Stimulated activated CD8-positive, alpha-beta memory T cell treated with anti-CD3 and anti-CD28 coated beads, Interleukin-15, amount 100 ng/mL, for 1 hour (primary cell): ENCODE measurements at regions not wholly inside any gene's neighbourhood (a gene's known extent, or its start where the extent isn't known, plus 50 kb on each side); places are given as distances from the start of the nearest gene placed in this dataset.

ENCODE experiments used
- DNase-seq: peaks from one replicate; pipeline ENCODE4 v3.0.0-alpha.2; 2020; ENCODE audit warnings: low read depth

DNA sequence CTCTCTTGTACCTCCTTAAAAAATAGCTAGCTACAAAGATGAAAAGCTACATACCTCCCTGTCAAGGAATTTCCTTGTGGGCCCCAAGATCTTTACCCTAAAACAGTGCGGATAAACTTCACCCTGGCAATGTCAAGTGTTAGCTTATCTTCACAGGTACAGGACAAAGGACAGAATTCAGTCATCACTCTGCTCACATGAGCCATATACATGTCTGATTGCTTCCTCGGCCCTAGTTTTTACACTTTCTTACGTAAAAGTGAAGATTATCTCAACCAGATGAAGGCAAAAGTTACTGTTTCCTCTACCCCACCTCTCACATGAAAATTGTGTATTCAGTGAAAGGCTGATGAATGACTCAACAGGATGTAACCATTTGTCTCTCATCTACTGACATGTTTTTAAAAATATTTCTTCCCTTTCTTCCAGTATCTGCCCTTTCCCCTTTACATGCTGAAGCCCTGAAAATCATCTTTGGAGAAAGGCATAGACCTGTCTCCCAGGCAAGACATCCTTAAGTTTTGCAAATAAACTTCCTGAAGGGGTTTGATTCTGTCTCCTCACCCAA lies 890.1 kb downstream of the GALC start:
- DNase-seq = no peak

DNA sequence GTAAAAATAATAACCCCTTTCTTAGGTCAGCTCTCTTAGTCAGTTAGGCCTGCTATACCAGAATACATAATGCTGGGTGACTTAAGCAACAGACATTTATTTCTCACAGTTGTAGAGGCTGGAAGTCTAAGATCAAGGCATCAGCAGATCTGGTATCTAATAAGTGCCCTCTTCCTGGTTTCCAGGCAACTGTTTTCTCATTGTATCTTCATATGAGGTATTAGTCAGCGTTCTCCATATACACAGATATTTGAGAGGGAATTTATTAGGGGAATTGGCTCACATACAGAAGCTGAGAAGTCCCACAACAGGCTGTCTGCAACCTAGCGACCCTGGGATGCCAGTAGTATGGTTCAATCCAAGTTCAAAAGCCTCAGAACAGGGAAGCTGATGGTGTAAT lies 896.0 kb downstream of the GALC start:
- DNase-seq = no peak

DNA sequence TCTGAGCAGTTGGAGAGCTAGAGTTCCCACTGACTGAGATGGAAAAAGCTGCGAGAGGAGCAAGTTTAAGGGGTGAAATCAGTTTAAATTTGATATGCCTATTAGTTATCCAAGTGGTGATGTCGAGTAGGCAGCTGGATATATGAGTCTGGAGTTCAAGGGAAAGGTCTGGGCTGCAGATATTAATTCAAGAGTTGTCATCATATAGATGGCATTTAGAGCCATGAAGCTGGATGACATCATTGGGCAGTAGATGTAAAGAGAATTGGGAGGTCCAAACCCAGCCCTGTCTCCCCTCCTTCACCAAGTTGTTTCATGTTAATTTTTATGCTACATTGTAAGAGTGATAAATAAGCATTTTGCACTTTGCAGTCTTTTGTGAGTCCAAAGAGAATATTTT lies 898.1 kb downstream of the GALC start:
- no peak for DNase-seq

DNA sequence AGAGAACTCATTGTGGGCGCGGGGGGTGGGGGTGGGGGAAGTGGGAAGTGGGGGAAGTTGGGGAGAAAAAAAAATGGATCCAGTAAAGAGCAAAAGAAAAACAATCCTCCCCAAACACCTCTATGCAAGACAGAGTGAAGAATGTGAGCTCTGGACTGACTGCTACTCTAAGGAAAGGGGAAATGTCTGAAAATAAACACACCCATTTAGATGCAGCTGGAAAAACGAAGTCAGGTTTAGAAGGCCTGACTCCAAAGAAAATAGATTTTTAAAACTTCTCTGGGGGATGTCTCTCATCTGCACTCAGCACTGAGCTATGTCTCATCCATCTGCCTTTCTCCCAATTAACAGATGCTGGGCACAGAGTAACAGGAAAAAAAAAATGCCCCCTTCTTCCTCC lies 904.4 kb downstream of the GALC start:
- no peak for DNase-seq

DNA sequence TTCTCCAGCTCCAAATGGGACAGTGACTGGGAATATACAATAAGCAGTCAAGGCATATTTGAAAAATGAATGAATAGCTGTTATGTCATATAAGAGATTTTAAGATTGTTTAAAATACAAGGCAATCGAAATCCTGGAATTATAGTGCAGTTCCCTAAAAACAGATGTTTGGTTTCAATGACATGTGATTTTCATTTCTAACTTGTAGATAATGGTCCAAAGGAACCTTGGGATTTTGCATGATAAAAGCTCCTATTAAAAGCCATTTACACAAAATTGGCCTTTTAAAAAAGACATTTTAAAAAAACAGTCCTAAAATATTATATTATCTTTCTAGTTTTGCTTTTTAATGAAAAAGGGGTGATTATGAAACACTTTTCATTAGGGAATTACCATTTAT lies 905.1 kb downstream of the GALC start:
- no peak for DNase-seq

DNA sequence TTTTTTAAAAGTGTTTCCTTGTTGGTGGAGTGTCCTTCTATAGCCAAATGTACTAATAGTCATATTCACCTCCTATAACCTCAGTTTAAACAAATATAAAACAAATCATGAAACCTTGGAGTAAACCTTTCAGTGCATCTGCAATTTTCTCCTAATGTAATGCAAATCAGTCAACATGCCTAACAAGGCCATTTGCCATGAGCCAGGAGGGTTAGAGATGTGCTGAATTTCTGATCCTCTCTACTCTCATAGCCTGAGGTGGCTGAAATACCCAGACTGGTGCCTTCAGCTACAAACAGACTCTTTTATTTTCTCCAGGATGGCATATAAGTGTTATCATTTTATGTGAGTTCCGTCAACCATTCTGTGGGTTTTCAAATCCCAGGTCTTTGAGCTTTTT lies 908.1 kb downstream of the GALC start:
- no peak for DNase-seq

DNA sequence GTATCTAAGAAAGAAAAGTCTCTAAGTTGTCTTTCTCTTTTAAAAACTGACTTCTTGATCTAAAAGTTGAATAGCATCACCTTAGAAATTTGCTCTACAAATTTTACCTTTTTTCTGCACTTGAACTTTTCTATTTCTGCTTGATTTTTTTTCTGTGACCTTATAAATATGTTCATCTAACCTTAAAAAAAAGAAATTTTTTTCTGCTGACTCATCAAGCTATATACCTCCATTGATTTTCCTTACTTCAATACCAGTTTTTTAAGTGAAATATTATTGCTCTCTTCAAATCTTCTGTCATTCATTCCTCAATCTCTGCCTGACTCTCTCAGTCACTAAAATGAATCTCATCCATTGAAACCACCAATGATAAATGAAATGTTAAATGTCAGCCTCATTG lies 910.1 kb downstream of the GALC start:
- DNase-seq = no peak

DNA sequence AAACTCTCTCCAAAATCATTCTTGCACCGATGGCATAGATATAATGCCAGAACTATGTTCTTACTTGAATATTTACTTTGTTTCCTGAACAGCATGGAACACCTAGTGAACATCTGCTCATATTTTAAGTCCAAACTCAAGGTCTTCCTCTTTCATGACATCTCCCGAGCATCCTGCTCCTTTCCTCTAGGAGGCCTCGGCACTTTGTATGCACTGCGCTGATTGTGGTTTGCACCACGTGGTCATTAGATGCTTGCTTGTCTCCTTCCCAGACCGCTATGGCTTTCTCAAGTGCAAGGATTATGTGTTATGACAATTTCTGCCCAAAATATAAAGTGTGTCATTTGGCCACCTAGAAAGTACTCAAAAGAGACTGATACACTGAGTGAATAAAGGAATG lies 912.0 kb downstream of the GALC start:
- DNase-seq = no peak

DNA sequence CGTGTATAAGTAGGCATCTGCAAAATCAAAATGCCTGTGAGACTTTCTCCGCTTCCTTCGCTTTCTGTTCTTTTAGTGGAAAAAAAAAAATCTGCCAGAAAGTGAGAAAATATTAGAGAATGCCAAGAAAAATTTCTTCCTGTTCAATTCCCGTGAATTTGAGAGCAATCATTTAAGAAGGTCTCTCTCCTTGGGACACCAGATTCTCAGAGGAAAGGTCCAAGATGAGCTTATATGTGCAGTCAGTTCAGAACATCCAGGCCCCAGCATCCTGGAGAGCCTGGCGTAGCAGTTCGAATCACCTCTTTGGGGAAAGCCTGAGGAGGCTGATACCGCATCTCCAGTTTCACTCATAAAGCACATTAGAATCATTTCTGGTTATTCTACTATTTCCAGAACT lies 912.8 kb downstream of the GALC start:
- DNase-seq = no peak

DNA sequence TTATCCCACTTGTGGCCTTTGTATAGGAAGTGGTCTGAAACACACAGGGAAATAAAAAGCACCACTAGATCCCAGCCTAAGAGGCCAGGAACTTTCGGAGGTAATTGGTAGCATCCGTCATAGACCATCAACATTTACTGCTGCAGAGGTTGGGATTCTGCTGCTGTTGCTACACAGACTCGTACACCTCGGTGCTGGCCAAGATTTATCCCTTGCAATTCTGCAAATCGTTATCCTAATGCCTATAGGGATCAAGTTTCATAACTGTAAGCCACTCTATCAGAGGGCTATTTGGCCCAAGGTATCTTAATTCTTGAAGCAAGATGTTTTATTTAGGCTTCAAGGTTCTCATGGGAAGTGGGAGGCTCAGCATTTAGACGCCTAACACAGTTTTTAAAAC lies 913.6 kb downstream of the GALC start:
- no peak for DNase-seq

DNA sequence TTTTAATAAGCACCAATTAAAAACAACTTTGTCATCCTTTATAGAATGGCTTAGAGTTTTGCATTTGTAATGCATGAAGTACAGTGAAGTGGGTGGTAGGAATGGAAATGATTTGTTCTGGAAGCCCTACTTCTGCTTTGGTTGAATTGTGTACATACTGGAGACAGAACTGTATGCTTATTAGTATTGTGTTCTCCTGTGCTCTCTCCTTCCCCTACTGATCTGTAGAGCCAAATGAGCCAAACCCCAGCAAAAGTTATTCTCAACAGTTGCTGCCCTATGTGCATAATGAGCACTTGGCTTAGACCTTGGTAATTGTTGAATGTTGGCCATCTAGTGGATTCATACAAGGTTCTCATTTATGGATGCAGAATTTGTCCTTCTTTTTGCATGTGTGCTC lies 916.1 kb downstream of the GALC start:
- DNase-seq = no peak

DNA sequence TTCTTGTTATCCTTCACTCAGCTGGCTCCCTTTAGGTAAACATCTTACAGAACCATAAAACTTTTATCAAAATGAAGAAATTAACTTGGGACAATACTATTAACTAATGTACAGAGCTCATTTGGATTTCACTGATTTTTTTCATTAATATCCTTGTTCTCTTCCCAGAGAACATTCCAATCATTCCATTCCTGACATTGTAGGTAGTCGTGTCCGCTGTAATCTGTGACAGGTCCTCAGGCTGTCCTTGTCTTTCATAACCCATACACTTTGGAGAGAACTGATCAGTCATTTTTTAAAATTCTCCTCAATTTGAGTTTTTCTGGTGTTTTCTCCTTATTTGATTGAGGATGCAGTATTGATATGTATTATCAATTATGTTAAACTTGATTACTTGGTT lies 916.8 kb downstream of the GALC start:
- no peak for DNase-seq

DNA sequence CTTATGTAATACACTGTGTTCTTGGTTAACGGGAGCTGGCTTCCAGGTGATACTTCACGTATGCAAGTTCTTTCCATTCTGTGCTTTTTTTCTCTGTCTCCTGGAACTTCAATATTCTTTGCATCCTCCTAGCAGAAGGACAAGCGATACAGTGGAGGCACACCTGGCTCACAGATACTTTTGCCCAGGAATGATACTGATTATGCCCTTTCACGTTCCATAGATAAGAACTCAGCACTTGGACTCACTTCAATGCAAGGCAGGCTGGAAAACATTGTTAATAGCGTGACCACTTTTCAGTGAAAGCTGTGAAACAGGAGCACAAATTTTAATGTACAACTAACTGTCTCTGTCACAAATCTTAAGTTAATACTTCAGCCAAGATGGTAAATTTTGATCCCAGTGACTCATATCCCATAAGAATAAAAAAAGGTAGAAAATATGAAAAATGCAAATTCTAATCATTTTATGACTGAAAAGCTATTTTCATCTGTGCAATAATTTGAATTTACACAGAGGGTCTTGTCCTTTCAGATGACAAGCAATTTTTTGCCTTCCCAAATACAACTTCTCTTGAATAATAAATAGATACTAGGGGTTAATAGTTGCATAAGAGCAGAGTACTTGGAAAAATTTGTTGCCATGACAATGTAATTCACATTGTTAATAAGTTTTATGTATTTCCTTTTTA lies 919.0 kb downstream of the GALC start:
- DNase-seq = no peak

DNA sequence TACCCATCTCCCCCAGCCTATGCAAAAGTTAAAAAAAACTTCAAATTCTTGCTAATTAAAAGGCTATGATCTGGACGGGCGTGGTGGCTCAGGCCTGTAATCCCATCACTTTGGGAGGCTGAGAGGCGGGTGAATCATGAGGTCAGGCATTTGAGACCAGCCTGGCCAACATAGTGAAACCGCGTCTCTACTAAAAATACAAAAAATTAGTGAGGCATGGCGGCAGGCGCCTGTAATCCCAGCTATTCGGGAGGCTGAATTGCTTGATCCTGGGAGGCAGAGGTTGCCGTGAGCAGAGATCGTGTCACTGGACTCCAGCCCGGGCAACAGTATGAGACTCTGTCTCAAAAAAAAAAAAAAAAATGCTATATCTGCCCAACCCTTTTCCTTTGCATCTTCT lies 925.4 kb downstream of the GALC start:
- no peak for DNase-seq

DNA sequence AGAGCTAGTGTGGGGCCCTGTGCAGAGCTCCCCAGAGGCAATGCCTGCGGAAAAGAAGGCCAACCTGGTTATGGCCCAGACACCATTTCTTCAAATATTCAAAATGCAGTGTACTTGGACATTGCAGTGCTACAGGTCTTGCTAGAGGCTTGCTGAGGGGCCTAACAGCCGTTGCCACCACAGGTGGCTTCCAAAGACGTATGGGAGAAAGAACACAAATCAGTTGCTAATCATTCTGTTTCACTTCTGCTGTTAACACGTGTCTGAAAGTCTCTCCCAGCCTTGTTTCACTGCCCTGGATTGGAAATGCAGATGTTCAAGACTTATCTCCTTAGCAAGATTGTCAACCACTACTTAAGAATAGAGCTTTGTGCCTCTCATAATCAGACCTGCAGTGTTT lies 925.9 kb downstream of the GALC start:
- DNase-seq = no peak

DNA sequence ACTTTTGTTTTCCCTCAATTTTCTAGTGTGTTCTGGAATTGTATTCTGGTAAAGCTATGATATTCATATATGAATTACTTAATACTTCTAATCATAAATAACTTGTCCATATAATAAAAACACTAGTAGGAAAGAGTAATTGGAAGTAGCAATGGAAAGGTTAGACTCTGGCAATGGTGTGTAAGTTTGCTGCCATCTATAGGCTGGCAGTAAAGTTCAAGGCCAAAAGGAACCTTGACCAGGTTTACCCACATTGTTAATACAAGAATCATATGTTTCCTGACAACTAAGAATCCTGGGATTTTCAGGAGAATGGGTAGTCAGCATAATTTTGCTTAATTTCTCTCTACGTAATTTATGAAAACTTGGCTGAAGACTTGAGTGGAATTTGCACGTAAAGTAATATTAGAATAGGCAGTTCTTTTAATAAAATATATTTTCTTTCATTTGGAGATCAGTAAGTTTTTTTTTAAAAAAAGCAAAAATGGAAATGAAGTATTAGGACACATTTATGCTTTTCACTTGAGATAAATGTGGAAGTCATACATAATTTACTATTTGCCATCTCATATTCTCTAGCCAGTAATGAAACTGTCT lies 926.7 kb downstream of the GALC start:
- no peak for DNase-seq

DNA sequence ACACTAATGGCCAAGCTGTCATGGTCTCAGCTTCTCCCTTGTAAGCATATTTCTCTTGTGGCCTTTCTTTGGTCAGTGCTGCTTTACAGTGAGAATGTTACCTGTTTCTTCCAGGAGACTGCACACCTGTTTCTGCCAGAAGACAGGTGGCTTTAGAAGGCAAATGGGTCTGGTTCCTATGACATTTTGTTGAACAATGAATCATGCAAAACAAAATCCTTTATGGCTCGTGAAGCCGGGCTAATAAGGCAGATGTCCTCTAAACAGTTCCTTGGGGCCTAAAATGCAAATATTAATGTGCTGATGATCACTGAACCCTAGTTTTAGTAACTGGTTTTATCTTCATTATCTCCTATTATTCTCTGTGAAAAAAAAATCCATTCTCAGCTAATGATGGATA lies 927.6 kb downstream of the GALC start:
- no peak for DNase-seq

DNA sequence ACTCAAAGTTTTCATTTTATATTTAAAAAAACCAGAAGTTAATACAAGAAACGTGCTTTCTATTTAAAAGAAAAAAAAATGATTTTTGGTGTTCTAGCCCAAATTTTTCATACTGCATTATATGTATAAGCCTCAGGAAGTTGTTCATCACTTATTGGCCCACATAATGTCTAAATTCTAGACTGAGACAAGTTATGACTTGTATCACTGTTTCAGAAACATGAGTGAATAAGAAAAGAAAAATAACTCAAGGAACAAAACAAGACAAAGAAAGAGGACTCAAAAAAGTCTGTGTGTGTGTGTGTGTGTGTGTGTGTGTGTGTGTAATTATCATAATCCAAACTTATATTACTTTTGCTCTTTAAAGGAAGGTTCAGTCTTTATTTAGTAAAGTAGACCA lies 929.8 kb downstream of the GALC start:
- no peak for DNase-seq

DNA sequence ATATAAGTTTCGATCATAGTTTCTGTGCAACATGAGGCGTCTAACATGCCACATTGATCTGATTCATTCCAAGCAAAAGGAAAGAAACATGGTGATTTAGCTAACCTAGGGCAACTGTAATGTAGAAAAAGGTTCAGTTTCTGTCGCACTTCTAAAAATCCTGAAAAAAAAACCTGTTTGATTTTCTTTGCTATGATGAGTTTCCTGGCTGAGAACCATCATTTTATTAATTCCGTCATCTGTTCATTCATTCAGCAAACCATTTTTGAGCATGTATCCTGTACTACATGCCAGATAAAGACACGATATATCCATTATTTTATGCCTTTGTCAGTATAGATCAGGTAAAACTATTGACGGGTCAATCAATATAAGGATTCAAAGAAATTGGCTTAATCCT lies 932.6 kb downstream of the GALC start:
- no peak for DNase-seq

DNA sequence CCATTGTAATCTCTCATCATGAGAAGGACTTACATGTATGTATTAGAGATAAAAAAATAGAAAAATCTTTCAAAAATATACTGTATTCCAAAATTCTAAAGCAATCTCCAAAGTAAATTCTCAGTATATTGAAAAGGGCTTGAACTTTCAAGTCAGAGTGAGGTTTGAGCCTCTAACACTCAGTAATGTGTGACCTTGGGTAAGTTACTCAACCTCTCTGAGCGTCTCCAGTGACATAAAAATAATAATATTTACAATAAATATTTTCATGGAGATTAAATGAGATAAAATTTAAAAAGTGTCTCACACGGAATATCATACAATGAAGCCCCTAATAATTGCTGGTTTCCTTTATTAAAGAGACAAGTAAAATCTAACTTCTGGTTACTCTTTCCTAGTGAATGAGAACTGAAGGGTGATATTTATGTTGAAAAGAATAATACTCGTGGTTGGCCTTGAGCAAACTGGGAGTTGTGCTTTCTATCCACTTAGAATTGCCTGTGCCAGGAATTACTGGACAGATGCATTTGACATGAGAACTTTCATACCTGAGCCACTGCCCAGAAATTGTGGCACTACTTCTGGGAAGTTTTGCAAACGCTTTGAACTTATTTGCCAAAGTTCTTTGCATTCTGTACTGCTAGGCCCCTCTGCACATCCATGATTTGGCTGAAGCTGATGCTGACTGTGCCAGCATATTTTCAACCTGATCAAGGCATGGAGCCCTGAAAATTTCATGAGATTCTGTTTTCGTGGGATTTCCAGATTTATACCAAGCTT lies 933.7 kb downstream of the GALC start:
- no peak for DNase-seq

DNA sequence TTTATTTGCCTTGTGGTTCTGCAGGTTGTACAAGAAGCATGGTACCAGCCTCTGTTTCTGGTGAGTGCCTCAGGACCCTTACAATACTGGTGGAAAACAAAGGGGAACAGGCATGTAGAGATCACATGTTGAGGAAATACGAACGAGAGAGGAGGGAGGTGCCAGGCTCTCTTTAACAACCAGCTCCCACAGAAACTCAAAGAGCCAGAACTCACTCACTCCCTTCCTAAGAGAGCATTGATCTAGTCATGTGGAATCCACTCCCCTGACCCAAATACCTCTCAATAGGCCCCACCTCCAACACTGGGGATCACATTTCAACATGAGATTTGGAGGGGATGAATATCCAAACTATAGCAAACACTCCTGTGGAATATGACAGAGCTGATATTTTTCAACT lies 938.0 kb downstream of the GALC start:
- DNase-seq = no peak

DNA sequence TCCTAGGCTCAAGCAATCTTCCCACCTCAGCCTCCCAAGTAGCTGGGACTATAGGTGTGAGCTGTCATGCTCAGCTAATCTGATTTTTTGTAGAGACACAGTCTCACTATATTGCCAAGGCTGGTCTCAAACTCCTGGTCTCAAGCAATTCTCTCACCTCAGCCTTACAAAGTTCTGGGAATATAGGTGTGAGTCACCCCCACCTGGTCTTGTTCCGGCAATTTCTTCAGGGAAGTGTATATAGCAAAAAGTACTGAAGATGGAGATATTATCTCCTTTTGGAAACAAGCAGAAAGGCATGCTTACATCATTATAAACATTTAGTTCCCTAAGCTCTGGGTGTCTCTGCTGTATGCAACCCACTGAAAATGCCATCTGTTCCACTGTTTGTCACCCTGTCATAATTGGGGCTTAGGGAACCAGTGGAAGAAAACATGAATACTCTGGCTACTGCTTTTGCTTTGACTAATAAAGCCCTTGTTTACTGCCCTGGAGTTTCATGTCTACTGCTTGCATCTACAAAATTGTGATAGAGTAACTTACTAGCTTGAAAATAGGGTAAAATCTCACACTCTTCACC lies 940.2 kb downstream of the GALC start:
- no peak for DNase-seq

DNA sequence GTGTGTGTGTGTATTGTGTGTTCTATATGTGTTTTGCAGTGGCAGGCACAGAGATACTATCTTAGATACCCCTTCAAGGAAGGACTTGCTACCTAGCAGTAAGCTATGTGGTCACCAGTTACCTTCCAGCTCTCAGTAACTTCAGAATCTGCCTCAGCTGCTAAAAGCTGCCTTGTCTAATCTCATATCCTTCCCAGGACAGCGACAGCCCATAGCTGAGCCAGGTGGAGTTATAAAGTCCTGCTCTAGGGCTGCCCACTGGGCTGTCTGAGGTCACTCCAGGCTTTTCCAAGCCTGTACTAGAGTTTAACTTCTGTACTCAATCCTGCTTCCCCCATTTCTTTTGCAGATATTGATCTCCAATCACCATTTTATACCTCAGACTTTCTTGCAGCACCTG lies 942.6 kb downstream of the GALC start:
- DNase-seq = no peak
